IMR-90 (cell line): ENCODE measurements at regions not wholly inside any gene's neighbourhood (a gene's known extent, or its start where the extent isn't known, plus 50 kb on each side); places are given as distances from the start of the nearest gene placed in this dataset.

Source experiments
- ATAC-seq: fragments of 200-7000 bp; cut with Tn5 transposase; 2 replicates; pipeline ENCODE4 v1.9.1; 2020; ENCODE audit warnings: low read depth, mild to moderate bottlenecking, moderate library complexity
- BruUV-seq: library from RNA; stranded (reverse); fragments of 400-500 nt; replicated peaks from 2 replicates; lab custom pipeline; 2021; lab: Mats Ljungman, UMichigan
- CTCF ChIA-PET: fragments of 300-600 bp; formaldehyde crosslinking; extraction: SDS; loops from one replicate; lab custom pipeline; 2021; ENCODE audit warnings: antibody characterized with exemption; lab: Yijun Ruan, JAX
- POLR2A ChIA-PET: fragments of 300-600 bp; sonication (Branson Sonifier 250); formaldehyde crosslinking; loops from one replicate; lab custom pipeline; 2022; ENCODE audit warnings: antibody characterized with exemption; ENCODE audit not compliant: unreplicated experiment; lab: Charles Lee
- DNase-seq: peaks from one replicate; pipeline ENCODE4 v3.0.0; 2013
- H2AFZ ChIP-seq: replicated peaks from 2 replicates; pipeline ENCODE3; 2013; ENCODE audit warnings: low read length, mild to moderate bottlenecking; ENCODE audit not compliant: poor library complexity
- H2AK5ac ChIP-seq: 2 replicates; pipeline ENCODE4 v1.6.1; 2013; ENCODE audit warnings: low read depth, low read length, inconsistent platforms
- H2AK9ac ChIP-seq: replicated peaks from 2 replicates; pipeline ENCODE3; 2013; ENCODE audit warnings: mild to moderate bottlenecking, low read depth, low read length, moderate library complexity; ENCODE audit not compliant: poor library complexity
- H2BK120ac ChIP-seq: 2 replicates; pipeline ENCODE4 v1.6.1; 2013; ENCODE audit warnings: low read depth, low read length, inconsistent platforms
- H2BK15ac ChIP-seq: 3 replicates; pipeline ENCODE4 v1.6.1; 2013; ENCODE audit warnings: low read depth, low read length, inconsistent platforms
- H2BK20ac ChIP-seq: 2 replicates; pipeline ENCODE4 v1.6.1; 2013; ENCODE audit warnings: low read depth, mild to moderate bottlenecking, inconsistent platforms, low read length, moderate library complexity
- H2BK5ac ChIP-seq: 2 replicates; pipeline ENCODE4 v1.6.1; 2013; ENCODE audit warnings: mild to moderate bottlenecking, low read depth, low read length, inconsistent platforms; ENCODE audit not compliant: poor library complexity, severe bottlenecking
- H3K14ac ChIP-seq: replicated peaks from 2 replicates; pipeline ENCODE4 v1.6.1; 2013; ENCODE audit warnings: low read depth, low read length, inconsistent platforms
- H3K18ac ChIP-seq: 2 replicates; pipeline ENCODE4 v1.6.1; 2013; ENCODE audit warnings: low read depth, low read length, control low read depth
- H3K23ac ChIP-seq: 2 replicates; pipeline ENCODE4 v1.6.1; 2013; ENCODE audit warnings: low read depth, low read length, inconsistent platforms
- H3K27ac ChIP-seq: 2 replicates; pipeline ENCODE4 v1.5.1; 2013; ENCODE audit warnings: mild to moderate bottlenecking, control low read depth, low read length; ENCODE audit not compliant: insufficient read depth
- H3K27me3 ChIP-seq: 2 replicates; pipeline ENCODE4 v1.6.1; 2013; ENCODE audit warnings: low read length; ENCODE audit not compliant: control insufficient read depth, insufficient read depth
- H3K36me3 ChIP-seq: 2 replicates; pipeline ENCODE4 v1.6.1; 2013; ENCODE audit warnings: low read length, mixed read lengths; ENCODE audit not compliant: control insufficient read depth, insufficient read depth
- H3K4ac ChIP-seq: 2 replicates; pipeline ENCODE4 v1.6.1; 2013; ENCODE audit warnings: low read depth, low read length, inconsistent platforms
- H3K4me1 ChIP-seq: 2 replicates; pipeline ENCODE4 v1.6.1; 2013; ENCODE audit warnings: low read length, mixed read lengths; ENCODE audit not compliant: control insufficient read depth, insufficient read depth
- H3K4me2 ChIP-seq: 2 replicates; pipeline ENCODE4 v1.6.1; 2013; ENCODE audit warnings: low read depth, mild to moderate bottlenecking, control low read depth, low read length, moderate library complexity
- H3K4me3 ChIP-seq: 2 replicates; pipeline ENCODE4 v1.5.1; 2013; ENCODE audit warnings: low read depth, mild to moderate bottlenecking, control low read depth, low read length, moderate library complexity; ENCODE audit not compliant: insufficient read depth
- H3K56ac ChIP-seq: 2 replicates; pipeline ENCODE4 v1.6.1; 2013; ENCODE audit warnings: low read length, inconsistent platforms; ENCODE audit not compliant: insufficient read depth; ENCODE audit errors: extremely low read depth
- H3K79me1 ChIP-seq, 2 experiments: 2 replicates each; pipeline ENCODE4 v1.6.1; 2013; ENCODE audit warnings: low read length in 2 of 2, inconsistent platforms in 1 of 2, low read depth in 1 of 2
- H3K9ac ChIP-seq: 2 replicates; pipeline ENCODE4 v1.6.1; 2013; ENCODE audit warnings: low read depth, low read length, control low read depth
- H3K9me1 ChIP-seq: 2 replicates; pipeline ENCODE4 v1.6.1; 2013; ENCODE audit warnings: low read length, inconsistent platforms; ENCODE audit not compliant: insufficient read depth
- H3K9me3 ChIP-seq: 2 replicates; pipeline ENCODE4 v1.6.1; 2013; ENCODE audit warnings: low read length; ENCODE audit not compliant: control insufficient read depth, insufficient read depth
- H4K20me1 ChIP-seq: 2 replicates; pipeline ENCODE4 v1.6.1; 2013; ENCODE audit warnings: low read length, inconsistent platforms; ENCODE audit not compliant: insufficient read depth
- H4K5ac ChIP-seq: 2 replicates; pipeline ENCODE4 v1.6.1; 2013; ENCODE audit warnings: mild to moderate bottlenecking, low read depth, low read length, control low read depth
- H4K8ac ChIP-seq, 2 experiments: 2 replicates each; pipeline ENCODE4 v1.6.1; 2013; ENCODE audit warnings: low read depth in 2 of 2, low read length in 2 of 2, control low read depth in 1 of 2, inconsistent platforms in 1 of 2
- H4K91ac ChIP-seq: 2 replicates; pipeline ENCODE4 v1.6.1; 2013; ENCODE audit warnings: low read depth, low read length, inconsistent platforms; ENCODE audit not compliant: insufficient read depth
- NFE2L2 ChIP-seq: fragments of 150-350 bp; IDR thresholded peaks from 2 replicates; pipeline ENCODE4 v1.6.1; 2016; ENCODE audit warnings: low read depth, mild to moderate bottlenecking, low read length
- dilution Hi-C: fragments of 300-500 bp; cut with HindIII; formaldehyde crosslinking; loops from one replicate; pipeline ENCODE4 v1.14.3; 2018; ENCODE audit warnings: low sequenced_read_pairs; ENCODE audit not compliant: unreplicated experiment
- in situ Hi-C: fragments of 300-500 bp; cut with MboI; formaldehyde crosslinking; loops from 3 replicates; pipeline ENCODE4 v1.14.3; 2019; ENCODE audit warnings: low sequenced_read_pairs, inconsistent platforms, mixed read lengths
- intact Hi-C: fragments of 100-400 bp; cut with micrococcal nuclease; formaldehyde crosslinking; loops from 2 replicates; pipeline ENCODE4 v1.10.0; 2022
- TF ChIP-seq, protein P1 (sequence below): fragments of 150-350 bp; IDR thresholded peaks from 2 replicates; pipeline ENCODE4 v1.6.1; 2016; ENCODE audit warnings: low read depth, mild to moderate bottlenecking, low read length, moderate library complexity, borderline replicate concordance
- TF ChIP-seq, protein P2 (sequence below): fragments of 150-350 bp; IDR thresholded peaks from 2 replicates; pipeline ENCODE4 v1.6.1; 2017; ENCODE audit warnings: mild to moderate bottlenecking, antibody characterized with exemption, low read length, low read depth

DNA sequence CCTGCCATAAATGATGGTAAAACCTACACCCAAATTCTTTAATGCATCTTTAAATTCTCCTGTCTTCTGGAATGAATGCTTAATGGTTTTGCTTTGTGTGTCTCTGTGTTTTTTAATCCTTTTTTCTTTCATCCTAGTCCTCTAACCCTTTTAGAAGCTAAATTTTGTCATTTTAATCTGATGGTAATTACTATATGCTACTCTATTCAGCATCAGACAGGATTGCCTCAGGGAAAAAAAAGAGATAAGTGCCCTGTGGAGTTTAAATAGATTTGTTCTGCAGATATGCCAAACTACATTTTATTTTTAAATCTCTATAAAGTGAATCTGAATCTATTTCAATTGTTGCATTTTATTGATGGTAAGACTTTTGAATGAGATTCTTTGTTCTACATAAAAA lies 966.8 kb downstream of the NSUN3 start:
- Histone ChIP-seq H2AFZ (no peak overlapping the region), H3K36me3 (no peaks in the 10 kb centered on the region), H4K5ac (no peak overlapping the region), H3K23ac (no peak overlapping the region), H3K56ac (no peak overlapping the region), H2BK20ac (no peak overlapping the region), H4K8ac (no peak overlapping the region), H3K18ac (no peak overlapping the region), H3K4me1 (no peaks in the 10 kb centered on the region), H3K27ac (no peak overlapping the region), H3K27me3 (no peaks in the 10 kb centered on the region), H2BK5ac (no peak overlapping the region), H3K4me2 (no peak overlapping the region), H4K91ac (no peak overlapping the region), H3K9me3 (no peaks in the 10 kb centered on the region), H2BK15ac (no peak overlapping the region), H2AK5ac (no peak overlapping the region), H4K20me1 (no peaks in the 10 kb centered on the region), H3K9ac (no peak overlapping the region), H3K79me1 (no peaks in the 10 kb centered on the region), H2BK120ac (no peak overlapping the region), H3K9me1 (no peaks in the 10 kb centered on the region), H2AK9ac (no peak overlapping the region), H3K4ac (no peak overlapping the region), H3K4me3 (no peak overlapping the region), H3K14ac (no peak overlapping the region)
- ChIA-PET CTCF (no interaction called here), POLR2A (no interaction called here)
- DNase-seq (no peak), ATAC-seq (no peak)
- TF ChIP-seq, protein P1, sequence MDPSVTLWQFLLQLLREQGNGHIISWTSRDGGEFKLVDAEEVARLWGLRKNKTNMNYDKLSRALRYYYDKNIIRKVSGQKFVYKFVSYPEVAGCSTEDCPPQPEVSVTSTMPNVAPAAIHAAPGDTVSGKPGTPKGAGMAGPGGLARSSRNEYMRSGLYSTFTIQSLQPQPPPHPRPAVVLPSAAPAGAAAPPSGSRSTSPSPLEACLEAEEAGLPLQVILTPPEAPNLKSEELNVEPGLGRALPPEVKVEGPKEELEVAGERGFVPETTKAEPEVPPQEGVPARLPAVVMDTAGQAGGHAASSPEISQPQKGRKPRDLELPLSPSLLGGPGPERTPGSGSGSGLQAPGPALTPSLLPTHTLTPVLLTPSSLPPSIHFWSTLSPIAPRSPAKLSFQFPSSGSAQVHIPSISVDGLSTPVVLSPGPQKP, result no peak
- TF ChIP-seq NFE2L2, result no peak
- TF ChIP-seq, protein P2, sequence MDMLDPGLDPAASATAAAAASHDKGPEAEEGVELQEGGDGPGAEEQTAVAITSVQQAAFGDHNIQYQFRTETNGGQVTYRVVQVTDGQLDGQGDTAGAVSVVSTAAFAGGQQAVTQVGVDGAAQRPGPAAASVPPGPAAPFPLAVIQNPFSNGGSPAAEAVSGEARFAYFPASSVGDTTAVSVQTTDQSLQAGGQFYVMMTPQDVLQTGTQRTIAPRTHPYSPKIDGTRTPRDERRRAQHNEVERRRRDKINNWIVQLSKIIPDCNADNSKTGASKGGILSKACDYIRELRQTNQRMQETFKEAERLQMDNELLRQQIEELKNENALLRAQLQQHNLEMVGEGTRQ, result no peak
- no TSS peak for BruUV-seq
- intact Hi-C loops (no loop called here), dilution Hi-C loops (no loop called here), in situ Hi-C loops (no loop called here)
